Left ventricle myocardium inferior (tissue), 1 donor: ENCODE measurements at regions not wholly inside any gene's neighbourhood (a gene's known extent, or its start where the extent isn't known, plus 50 kb on each side); places are given as distances from the start of the nearest gene placed in this dataset.

Experiments
- DNase-seq: peaks from one replicate; pipeline ENCODE4 v3.0.0-alpha.2; 2020
- H3K27ac ChIP-seq: fragments of 200-600 bp; replicated peaks from 2 replicates; pipeline ENCODE4 v1.8.0; 2021
- H3K27me3 ChIP-seq: fragments of 200-600 bp; 2 replicates; pipeline ENCODE4 v1.8.0; 2021; ENCODE audit warnings: low read depth
- H3K36me3 ChIP-seq: fragments of 200-600 bp; 2 replicates; pipeline ENCODE4 v1.8.0; 2021
- H3K4me1 ChIP-seq: fragments of 200-600 bp; 2 replicates; pipeline ENCODE4 v1.8.0; 2021
- H3K4me3 ChIP-seq: fragments of 200-600 bp; 2 replicates; pipeline ENCODE4 v1.8.0; 2021; ENCODE audit warnings: mild to moderate bottlenecking, moderate library complexity
- H3K9me3 ChIP-seq: fragments of 200-600 bp; replicated peaks from 2 replicates; pipeline ENCODE4 v1.8.0; 2021
- intact Hi-C: fragments of 100-400 bp; cut with micrococcal nuclease; formaldehyde crosslinking; loops from one replicate; pipeline ENCODE4 v1.11.0; 2022
- TF ChIP-seq, protein P1 (sequence below): fragments of 200-600 bp; IDR thresholded peaks from 2 replicates; pipeline ENCODE4 v1.8.0; 2021; ENCODE audit warnings: antibody characterized with exemption, mild to moderate bottlenecking, borderline replicate concordance
- donor health status: DM: no; HTN: yes; CAD: no; lungs with severe emphysema.

DNA sequence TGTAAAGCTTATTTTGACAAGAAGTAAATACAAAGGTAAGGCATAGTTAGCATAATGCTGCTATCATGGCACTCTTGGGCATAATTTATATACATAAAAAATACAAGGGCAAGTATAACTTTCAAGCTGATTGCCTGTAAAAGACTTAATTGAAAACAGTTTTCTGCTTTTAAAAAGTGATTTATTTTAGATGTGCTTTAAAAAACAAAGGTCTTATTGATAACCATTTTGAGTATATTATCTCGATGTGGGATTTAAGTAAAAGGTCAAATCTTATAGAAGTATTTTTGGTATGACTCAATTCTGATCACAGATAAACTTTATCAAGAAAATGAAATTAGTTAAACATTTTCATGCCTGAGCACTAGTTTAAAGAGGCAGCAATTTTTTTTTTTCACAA is 175.8 kb downstream of the KCNRG start:
- H3K4me1 ChIP-seq, result no peaks in the 10 kb centered on the region
- H3K27ac ChIP-seq, result no peak overlapping the region
- H3K9me3 ChIP-seq, result no peaks in the 10 kb centered on the region
- TF ChIP-seq, protein P1, sequence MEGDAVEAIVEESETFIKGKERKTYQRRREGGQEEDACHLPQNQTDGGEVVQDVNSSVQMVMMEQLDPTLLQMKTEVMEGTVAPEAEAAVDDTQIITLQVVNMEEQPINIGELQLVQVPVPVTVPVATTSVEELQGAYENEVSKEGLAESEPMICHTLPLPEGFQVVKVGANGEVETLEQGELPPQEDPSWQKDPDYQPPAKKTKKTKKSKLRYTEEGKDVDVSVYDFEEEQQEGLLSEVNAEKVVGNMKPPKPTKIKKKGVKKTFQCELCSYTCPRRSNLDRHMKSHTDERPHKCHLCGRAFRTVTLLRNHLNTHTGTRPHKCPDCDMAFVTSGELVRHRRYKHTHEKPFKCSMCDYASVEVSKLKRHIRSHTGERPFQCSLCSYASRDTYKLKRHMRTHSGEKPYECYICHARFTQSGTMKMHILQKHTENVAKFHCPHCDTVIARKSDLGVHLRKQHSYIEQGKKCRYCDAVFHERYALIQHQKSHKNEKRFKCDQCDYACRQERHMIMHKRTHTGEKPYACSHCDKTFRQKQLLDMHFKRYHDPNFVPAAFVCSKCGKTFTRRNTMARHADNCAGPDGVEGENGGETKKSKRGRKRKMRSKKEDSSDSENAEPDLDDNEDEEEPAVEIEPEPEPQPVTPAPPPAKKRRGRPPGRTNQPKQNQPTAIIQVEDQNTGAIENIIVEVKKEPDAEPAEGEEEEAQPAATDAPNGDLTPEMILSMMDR, result no peak
- no peak for DNase-seq
- H3K27me3 ChIP-seq, result no peaks in the 10 kb centered on the region
- H3K4me3 ChIP-seq, result no peak overlapping the region
- intact Hi-C loops, result no loop called here
- no peaks in the 10 kb centered on the region for H3K36me3 ChIP-seq

DNA sequence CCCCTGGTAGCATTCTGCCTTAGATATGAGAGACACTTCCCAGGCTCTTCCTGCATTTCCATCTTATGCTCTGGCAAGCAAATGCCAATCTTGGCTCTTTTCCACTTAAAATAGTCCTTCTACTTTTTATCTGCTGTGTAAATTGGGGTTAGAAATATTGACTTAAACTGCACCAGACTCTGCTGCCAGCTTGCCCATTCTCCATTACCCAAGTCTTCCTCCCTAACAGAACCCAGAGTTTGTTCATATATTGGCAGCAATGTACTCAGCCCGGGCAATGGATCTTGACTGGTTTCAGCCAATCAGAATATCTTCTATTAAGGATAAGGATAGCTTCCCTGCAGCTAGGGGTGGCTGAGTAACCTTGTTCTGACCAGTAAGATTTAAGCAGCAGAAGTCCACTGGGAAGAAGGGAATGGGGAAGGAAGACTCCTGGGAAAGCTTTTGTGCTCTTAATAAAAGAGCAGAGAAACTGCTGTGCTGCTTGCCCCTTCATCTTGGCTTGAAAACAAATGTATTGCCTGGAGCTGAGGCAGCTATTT is 177.1 kb downstream of the KCNRG start:
- no peak for DNase-seq
- TF ChIP-seq, protein P1, result no peak
- H3K27me3 ChIP-seq, result no peaks in the 10 kb centered on the region
- H3K4me3 ChIP-seq, result no peak overlapping the region
- no peaks in the 10 kb centered on the region for H3K4me1 ChIP-seq
- intact Hi-C loops, result no loop called here
- H3K9me3 ChIP-seq, result no peaks in the 10 kb centered on the region
- H3K36me3 ChIP-seq, result no peaks in the 10 kb centered on the region
- H3K27ac ChIP-seq, result no peak overlapping the region

DNA sequence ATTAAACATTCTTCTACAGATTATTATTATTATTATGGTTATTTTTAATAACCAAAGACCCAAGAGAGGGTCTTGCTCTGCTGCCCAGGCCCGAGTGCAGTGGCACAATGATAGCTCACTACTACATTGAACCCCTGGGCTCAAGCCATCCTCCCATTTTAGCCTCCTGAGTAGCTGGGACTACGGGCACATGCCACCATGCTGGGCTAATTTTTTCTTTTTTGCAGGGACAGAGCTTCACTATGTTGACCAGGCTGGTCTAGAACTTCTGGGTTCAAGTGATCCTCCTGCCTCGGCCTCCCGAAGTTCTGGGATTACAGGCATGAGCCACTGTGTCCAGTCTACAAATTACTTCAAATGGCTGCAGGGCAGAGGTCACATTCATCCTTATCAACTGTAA is 179.8 kb downstream of the KCNRG start:
- Histone ChIP-seq H3K36me3 (no peaks in the 10 kb centered on the region), H3K9me3 (no peaks in the 10 kb centered on the region), H3K4me3 (no peak overlapping the region), H3K27ac (no peak overlapping the region), H3K4me1 (no peaks in the 10 kb centered on the region), H3K27me3 (no peaks in the 10 kb centered on the region)
- no peak for DNase-seq
- TF ChIP-seq, protein P1, result no peak
- intact Hi-C loops, result no loop called here

DNA sequence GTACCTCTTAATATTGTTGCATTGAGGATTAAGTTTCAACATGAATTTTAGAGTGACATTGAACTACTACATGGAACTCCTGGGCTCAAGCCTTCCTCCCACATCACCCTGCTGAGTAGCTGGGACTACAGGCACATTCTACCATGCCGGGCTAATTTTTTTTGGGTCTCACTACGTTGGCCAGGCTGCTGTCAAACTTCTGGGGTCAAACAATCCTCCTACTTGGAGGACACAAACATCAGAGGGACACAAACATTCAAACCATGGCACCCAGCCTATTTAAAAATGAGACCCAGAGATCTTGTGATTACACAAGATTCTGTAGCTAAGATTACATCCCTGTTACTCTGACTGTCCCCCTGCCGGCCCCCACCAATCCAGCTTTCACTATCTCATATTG is 180.9 kb downstream of the KCNRG start:
- H3K4me3 ChIP-seq, result no peak overlapping the region
- no peaks in the 10 kb centered on the region for H3K27me3 ChIP-seq
- H3K36me3 ChIP-seq, result no peaks in the 10 kb centered on the region
- H3K27ac ChIP-seq, result no peak overlapping the region
- intact Hi-C loops, result no loop called here
- H3K4me1 ChIP-seq, result peaks cover 11% of the 10 kb centered on the region
- no peak for DNase-seq
- TF ChIP-seq, protein P1, result no peak
- no peaks in the 10 kb centered on the region for H3K9me3 ChIP-seq

DNA sequence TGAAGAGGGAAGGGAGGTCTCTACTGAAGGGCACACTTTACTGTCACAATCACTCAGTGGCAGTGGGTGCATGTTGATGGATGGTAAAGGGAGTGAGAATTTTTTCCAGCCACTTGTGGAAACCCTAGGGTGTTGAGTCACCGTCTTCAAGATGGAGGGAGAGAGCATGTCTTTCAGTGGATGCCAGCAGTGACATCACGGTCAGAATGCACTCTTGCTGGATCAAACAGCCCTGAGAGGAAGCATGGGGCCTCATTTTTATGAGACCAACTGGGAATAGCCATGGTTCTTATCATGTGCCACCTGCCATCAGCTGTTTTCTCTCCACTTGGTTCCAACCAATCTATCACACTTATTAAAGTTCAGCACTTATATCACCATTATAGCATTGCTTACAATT is 182.5 kb downstream of the KCNRG start:
- intact Hi-C loops, result no loop called here
- Histone ChIP-seq H3K27ac (no peak overlapping the region), H3K36me3 (no peaks in the 10 kb centered on the region), H3K4me3 (no peak overlapping the region), H3K4me1 (peaks cover 12% of the 10 kb centered on the region), H3K27me3 (no peaks in the 10 kb centered on the region), H3K9me3 (no peaks in the 10 kb centered on the region)
- DNase-seq, result no peak
- TF ChIP-seq, protein P1, result no peak
